DOHH2 (cell line): ENCODE measurements at regions not wholly inside any gene's neighbourhood (a gene's known extent, or its start where the extent isn't known, plus 50 kb on each side); places are given as distances from the start of the nearest gene placed in this dataset.

Experiments
- H3F3A ChIP-seq: fragments of 200-600 bp; sonication (generic), shearing (Covaris generic); 2 replicates; pipeline ENCODE4 v1.6.0; 2016; ENCODE audit warnings: antibody characterized with exemption, mild to moderate bottlenecking; ENCODE audit not compliant: control insufficient read depth, insufficient read depth
- H3K27ac ChIP-seq: fragments of 200-600 bp; sonication (generic); 2 replicates; pipeline ENCODE4 v1.5.1; 2014; ENCODE audit warnings: low read depth, mild to moderate bottlenecking, low read length, moderate library complexity
- H3K27me3 ChIP-seq: fragments of 200-600 bp; sonication (generic); 2 replicates; pipeline ENCODE4 v1.6.1; 2014; ENCODE audit warnings: mild to moderate bottlenecking, low read length, mixed read lengths; ENCODE audit not compliant: control insufficient read depth
- H3K36me3 ChIP-seq: fragments of 200-600 bp; sonication (generic); 2 replicates; pipeline ENCODE4 v1.6.1; 2014; ENCODE audit warnings: mild to moderate bottlenecking, low read length, moderate library complexity, mixed read lengths; ENCODE audit not compliant: control insufficient read depth
- H3K4me1 ChIP-seq: fragments of 200-600 bp; sonication (generic); 2 replicates; pipeline ENCODE4 v1.6.1; 2014; ENCODE audit warnings: mild to moderate bottlenecking, low read length, mixed read lengths; ENCODE audit not compliant: control insufficient read depth
- H3K4me2 ChIP-seq: fragments of 200-600 bp; sonication (generic); 2 replicates; pipeline ENCODE4 v1.6.0; 2014; ENCODE audit warnings: mild to moderate bottlenecking, low read length, moderate library complexity
- H3K4me3 ChIP-seq: fragments of 200-600 bp; sonication (generic); 2 replicates; pipeline ENCODE4 v1.5.1; 2014; ENCODE audit warnings: mild to moderate bottlenecking, low read length, mixed read lengths
- H3K79me2 ChIP-seq: fragments of 200-600 bp; sonication (generic); 2 replicates; pipeline ENCODE4 v1.6.1; 2014; ENCODE audit warnings: mild to moderate bottlenecking, low read length, mixed read lengths; ENCODE audit not compliant: control insufficient read depth
- H3K9me2 ChIP-seq: fragments of 200-600 bp; sonication (generic); replicated peaks from 2 replicates; pipeline ENCODE4 v1.6.1; 2014; ENCODE audit warnings: mild to moderate bottlenecking, low read length, mixed read lengths; ENCODE audit not compliant: control insufficient read depth
- H3K9me3 ChIP-seq: fragments of 200-600 bp; sonication (generic); 2 replicates; pipeline ENCODE4 v1.6.1; 2014; ENCODE audit warnings: antibody characterized with exemption, low read length, mixed read lengths; ENCODE audit not compliant: control insufficient read depth, insufficient read depth
- H4K20me1 ChIP-seq: fragments of 200-600 bp; sonication (generic); 2 replicates; pipeline ENCODE4 v1.6.0; 2014; ENCODE audit warnings: low read depth, mild to moderate bottlenecking, antibody characterized with exemption, low read length, moderate library complexity; ENCODE audit not compliant: control insufficient read depth, insufficient read depth
- CTCF ChIP-seq: fragments of 200-600 bp; sonication (generic); IDR thresholded peaks from one replicate; pipeline ENCODE4 v1.5.1; 2014; ENCODE audit warnings: antibody characterized with exemption, mild to moderate bottlenecking, low read depth, low read length; ENCODE audit not compliant: poor library complexity, severe bottlenecking
- EZH2phosphoT487 ChIP-seq: fragments of 200-600 bp; sonication (generic); IDR thresholded peaks from 2 replicates; pipeline ENCODE4 v1.6.1; 2017; ENCODE audit warnings: borderline replicate concordance, mild to moderate bottlenecking, antibody characterized with exemption, low read length, moderate library complexity, mixed read lengths

- TF ChIP-seq EZH2phosphoT487 (no peak), CTCF (peak; percentile 99)
- H3K27ac ChIP-seq: no peak overlapping the region
- H3F3A ChIP-seq: no peaks in the 10 kb centered on the region
- H3K9me2 ChIP-seq: no peaks in the 10 kb centered on the region
- H3K79me2 ChIP-seq: no peaks in the 10 kb centered on the region
- no peaks in the 10 kb centered on the region for H4K20me1 ChIP-seq
- no peaks in the 10 kb centered on the region for H3K4me1 ChIP-seq
- no peak overlapping the region for H3K4me2 ChIP-seq
- H3K27me3 ChIP-seq: 0 out of 2 replicates have a peak, but pooled peaks cover 6% of the 10 kb centered on the region
- H3K9me3 ChIP-seq: no peaks in the 10 kb centered on the region
- no peak overlapping the region for H3K4me3 ChIP-seq
- H3K36me3 ChIP-seq: no peaks in the 10 kb centered on the region
Observed at GRCh38 chr4:170259631-170260153, 169.9 kb upstream of the AADAT start.

GRCh38 chr4:170256807-170257206 lies 167.1 kb upstream of the AADAT start:
- Histone ChIP-seq H4K20me1 (no peaks in the 10 kb centered on the region), H3F3A (no peaks in the 10 kb centered on the region), H3K4me3 (no peak overlapping the region), H3K79me2 (no peaks in the 10 kb centered on the region), H3K4me1 (no peaks in the 10 kb centered on the region), H3K9me3 (no peaks in the 10 kb centered on the region), H3K36me3 (no peaks in the 10 kb centered on the region), H3K27ac (no peak overlapping the region), H3K9me2 (no peaks in the 10 kb centered on the region), H3K4me2 (no peak overlapping the region), H3K27me3 (0 out of 2 replicates have a peak, but pooled peaks cover 6% of the 10 kb centered on the region)
- no peak for TF ChIP-seq EZH2phosphoT487
- no peak for TF ChIP-seq CTCF

GRCh38 chr4:170248576-170248975 lies 158.8 kb upstream of the AADAT start:
- no peaks in the 10 kb centered on the region for H3K4me1 ChIP-seq
- no peaks in the 10 kb centered on the region for H3K79me2 ChIP-seq
- no peaks in the 10 kb centered on the region for H3K9me3 ChIP-seq
- no peak overlapping the region for H3K27ac ChIP-seq
- H4K20me1 ChIP-seq: no peaks in the 10 kb centered on the region
- no peaks in the 10 kb centered on the region for H3K9me2 ChIP-seq
- TF ChIP-seq CTCF (no peak), EZH2phosphoT487 (no peak)
- no peaks in the 10 kb centered on the region for H3K27me3 ChIP-seq
- no peaks in the 10 kb centered on the region for H3F3A ChIP-seq
- H3K4me2 ChIP-seq: no peak overlapping the region
- H3K4me3 ChIP-seq: no peak overlapping the region
- no peaks in the 10 kb centered on the region for H3K36me3 ChIP-seq

- TF ChIP-seq CTCF (no peak), EZH2phosphoT487 (no peak)
- H3K4me1 ChIP-seq: no peaks in the 10 kb centered on the region
- H3K4me3 ChIP-seq: no peak overlapping the region
- H3K9me2 ChIP-seq: no peaks in the 10 kb centered on the region
- H3K9me3 ChIP-seq: no peaks in the 10 kb centered on the region
- H3K27ac ChIP-seq: no peak overlapping the region
- H3K27me3 ChIP-seq: no peaks in the 10 kb centered on the region
- no peaks in the 10 kb centered on the region for H3K36me3 ChIP-seq
- H3K4me2 ChIP-seq: no peak overlapping the region
- H4K20me1 ChIP-seq: no peaks in the 10 kb centered on the region
- H3F3A ChIP-seq: no peaks in the 10 kb centered on the region
- no peaks in the 10 kb centered on the region for H3K79me2 ChIP-seq
Observed at GRCh38 chr4:170248029-170248428, 158.3 kb upstream of the AADAT start.
